Activated CD4-positive, alpha-beta memory T cell treated with anti-CD3 and anti-CD28 coated beads for 36 hours (primary cell): ENCODE measurements at regions not wholly inside any gene's neighbourhood (a gene's known extent, or its start where the extent isn't known, plus 50 kb on each side); places are given as distances from the start of the nearest gene placed in this dataset.

Experiments
- CTCF ChIA-PET: fragments of 350-600 bp; sonication (Branson Sonifier 250); formaldehyde crosslinking; loops from one replicate; lab custom pipeline; 2021; ENCODE audit warnings: antibody characterized with exemption, inconsistent platforms; lab: Charles Lee
- POLR2A ChIA-PET: fragments of 350-600 bp; sonication (Branson Sonifier 250); formaldehyde crosslinking; loops from one replicate; lab custom pipeline; 2021; ENCODE audit warnings: antibody characterized with exemption; lab: Charles Lee
- DNase-seq: peaks from one replicate; pipeline ENCODE4 v3.0.0-alpha.2; 2020
- H3K27ac Mint-ChIP-seq: one replicate; pipeline ENCODE4 v1.8.0; 2021; ENCODE audit warnings: mixed read lengths
- H3K27me3 Mint-ChIP-seq: one replicate; pipeline ENCODE4 v1.8.0; 2021; ENCODE audit warnings: mixed read lengths
- H3K36me3 Mint-ChIP-seq: one replicate; pipeline ENCODE4 v1.8.0; 2021; ENCODE audit warnings: mixed read lengths
- H3K4me1 Mint-ChIP-seq: one replicate; pipeline ENCODE4 v1.8.0; 2021; ENCODE audit warnings: low read depth, mixed read lengths
- H3K4me3 Mint-ChIP-seq: one replicate; pipeline ENCODE4 v1.8.0; 2021; ENCODE audit warnings: mild to moderate bottlenecking, mixed read lengths
- H3K9me3 Mint-ChIP-seq: one replicate; pipeline ENCODE4 v1.8.0; 2021; ENCODE audit warnings: mixed read lengths
- intact Hi-C: fragments of 100-400 bp; cut with micrococcal nuclease; formaldehyde crosslinking; loops from one replicate; pipeline ENCODE4 v1.15.1; 2023

DNA sequence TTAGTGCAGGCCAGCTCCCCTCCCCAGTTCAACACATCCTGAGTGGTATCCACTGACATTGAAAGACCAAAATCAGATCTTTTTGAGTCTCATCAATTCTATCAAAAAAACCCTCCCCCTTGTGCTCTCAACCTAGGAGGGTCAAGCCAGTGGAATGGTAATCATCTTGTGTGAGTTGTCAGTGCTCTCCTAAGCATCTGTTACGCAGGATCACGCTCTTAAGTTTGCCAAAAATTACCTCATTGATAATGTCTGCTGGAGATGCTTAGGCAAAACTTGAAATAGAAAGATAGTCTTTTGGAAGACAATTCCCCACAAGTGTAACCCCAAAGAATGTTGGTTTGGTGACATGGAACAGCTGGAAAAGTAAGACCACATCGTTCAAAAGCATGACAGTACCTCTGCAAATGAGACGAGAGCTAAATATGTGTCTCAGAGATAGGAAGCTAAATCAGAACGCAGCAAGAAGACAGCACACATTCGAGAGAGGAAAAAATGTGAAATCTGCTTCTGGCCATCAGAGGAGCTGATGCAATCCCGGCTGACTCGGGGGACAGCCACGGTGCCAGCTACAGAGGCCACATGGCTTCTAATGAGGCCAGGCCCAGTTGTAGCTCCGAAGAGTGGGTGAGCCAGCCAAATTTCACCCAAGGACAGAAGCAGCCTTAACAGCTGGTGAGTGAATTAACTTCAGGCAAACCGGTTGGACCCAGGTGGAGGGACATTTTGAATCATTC, 753.9 kb downstream of the RNF144A start:
- Mint-ChIP-seq H3K4me1 (peaks cover 40% of the 10 kb centered on the region), H3K36me3 (peaks cover 2% of the 10 kb centered on the region), H3K27me3 (no peaks in the 10 kb centered on the region), H3K9me3 (no peaks in the 10 kb centered on the region), H3K4me3 (peak overlapping the region; percentile 42), H3K27ac (peak overlapping the region; percentile 88)
- POLR2A ChIA-PET, result interaction anchor here (0.8 to 2.2 kb wide), 6 partner anchors 23 to 242 kb away, joined by 3 to 6 read pairs (median 3); no protein-coding TSS in a partner anchor
- no peak for DNase-seq
- intact Hi-C loops, result loop anchor here (5.0 kb wide), 3 partner anchors 56 to 1011 kb away; partner anchors contain the start of gene ID2
- CTCF ChIA-PET, result interaction anchor here (0.6 to 3.2 kb wide), 38 partner anchors 9 to 1007 kb away, joined by 3 to 50 read pairs (median 3); no protein-coding TSS in a partner anchor

DNA sequence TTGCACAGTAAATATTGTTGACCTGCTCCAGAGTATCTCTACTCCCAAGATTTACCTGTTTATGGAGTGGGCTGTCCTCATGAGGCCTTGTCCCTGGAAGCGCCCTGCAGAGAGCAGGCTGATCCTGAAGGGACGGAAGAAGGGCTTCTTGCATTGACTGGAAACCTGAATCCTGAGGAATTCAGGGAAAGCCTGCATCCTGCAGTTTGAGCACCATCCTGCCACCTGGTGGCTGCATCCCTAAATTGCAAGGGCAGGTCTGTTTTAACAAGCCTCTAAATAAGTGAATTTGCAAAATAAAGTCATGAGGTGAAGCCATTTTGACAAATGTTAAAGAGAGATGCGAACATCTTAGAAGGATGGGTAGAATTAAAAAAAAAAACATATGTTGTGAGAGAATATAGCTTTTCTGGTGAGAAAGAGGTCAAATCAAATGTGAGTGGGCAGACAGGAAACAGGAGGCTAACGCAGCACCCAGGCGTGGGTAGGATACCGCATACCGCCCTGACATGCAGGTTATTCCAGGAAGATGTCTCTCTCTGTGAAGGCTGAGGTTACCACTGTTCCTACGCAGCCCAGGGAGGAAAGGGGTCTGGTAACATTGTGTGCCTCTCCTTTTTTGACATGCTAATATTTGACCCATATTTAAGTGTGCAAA, 754.9 kb downstream of the RNF144A start:
- Mint-ChIP-seq H3K27ac (peak overlapping the region; percentile 88), H3K4me3 (peak overlapping the region; percentile 45), H3K9me3 (no peaks in the 10 kb centered on the region), H3K36me3 (peaks cover 2% of the 10 kb centered on the region), H3K4me1 (peaks cover 43% of the 10 kb centered on the region), H3K27me3 (no peaks in the 10 kb centered on the region)
- ChIA-PET CTCF (interaction anchor here (0.6 to 3.2 kb wide), 40 partner anchors 8 to 1018 kb away, joined by 3 to 50 read pairs (median 3); no protein-coding TSS in a partner anchor), POLR2A (interaction anchor here (0.6 to 2.2 kb wide), 6 partner anchors 22 to 244 kb away, joined by 3 to 6 read pairs (median 3); no protein-coding TSS in a partner anchor)
- peak; percentile 78 for DNase-seq
- intact Hi-C loops, result loop anchor here (1.0 to 5.0 kb wide), 6 partner anchors 55 to 1010 kb away; partner anchors contain the start of gene ID2

DNA sequence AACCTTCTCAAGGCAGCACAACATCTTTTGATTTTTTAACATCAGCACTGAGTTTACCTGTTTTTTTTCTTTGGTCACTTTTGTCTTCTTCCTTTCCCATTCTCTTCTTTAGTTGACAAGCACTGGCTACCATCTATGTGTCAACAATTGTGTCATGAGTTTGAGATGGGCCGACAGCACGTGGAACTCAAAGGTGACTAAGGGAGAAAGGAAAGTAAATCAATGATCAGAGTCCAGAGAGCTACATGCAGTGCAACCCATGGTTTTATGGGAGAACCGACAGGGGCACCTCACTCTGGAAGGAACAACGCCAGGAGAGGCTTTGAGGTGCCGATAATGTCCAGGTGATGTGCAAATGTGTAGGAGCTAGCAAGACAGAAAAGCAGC, 755.5 kb downstream of the RNF144A start:
- H3K27me3 Mint-ChIP-seq, result no peaks in the 10 kb centered on the region
- POLR2A ChIA-PET, result interaction anchor here (0.6 to 2.2 kb wide), 3 partner anchors 37 to 244 kb away, joined by 3 to 6 read pairs (median 4); no protein-coding TSS in a partner anchor
- peak; percentile 41 for DNase-seq
- peak overlapping the region; percentile 88 for H3K27ac Mint-ChIP-seq
- peaks cover 2% of the 10 kb centered on the region for H3K36me3 Mint-ChIP-seq
- H3K9me3 Mint-ChIP-seq, result no peaks in the 10 kb centered on the region
- peaks cover 43% of the 10 kb centered on the region for H3K4me1 Mint-ChIP-seq
- intact Hi-C loops, result loop anchor here (1.0 to 5.0 kb wide), 6 partner anchors 55 to 1010 kb away; partner anchors contain the start of gene ID2
- no peak overlapping the region for H3K4me3 Mint-ChIP-seq
- CTCF ChIA-PET, result interaction anchor here (0.6 to 3.2 kb wide), 19 partner anchors 12 to 1017 kb away, joined by 3 to 50 read pairs (median 5); no protein-coding TSS in a partner anchor

DNA sequence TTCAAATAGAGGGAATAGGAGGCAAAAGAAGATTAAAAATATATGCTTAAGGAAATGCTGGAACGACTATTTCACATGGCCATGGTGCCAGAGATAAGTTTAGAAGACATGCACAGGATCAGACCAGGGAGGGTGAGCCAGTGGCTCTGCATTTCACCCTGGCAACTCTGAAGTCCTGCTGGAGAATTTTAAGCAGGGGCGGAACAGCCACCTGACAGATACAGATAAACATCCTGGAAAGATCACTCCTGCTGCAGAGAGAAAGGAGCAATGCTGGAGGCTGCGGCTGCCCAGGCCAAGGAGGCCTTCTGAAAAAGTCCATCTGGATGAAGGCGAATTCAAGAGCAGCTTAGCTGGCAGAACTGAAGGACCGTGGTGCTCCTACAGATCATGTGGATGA, 755.9 kb downstream of the RNF144A start:
- H3K27me3 Mint-ChIP-seq, result no peaks in the 10 kb centered on the region
- H3K4me1 Mint-ChIP-seq, result peaks cover 43% of the 10 kb centered on the region

DNA sequence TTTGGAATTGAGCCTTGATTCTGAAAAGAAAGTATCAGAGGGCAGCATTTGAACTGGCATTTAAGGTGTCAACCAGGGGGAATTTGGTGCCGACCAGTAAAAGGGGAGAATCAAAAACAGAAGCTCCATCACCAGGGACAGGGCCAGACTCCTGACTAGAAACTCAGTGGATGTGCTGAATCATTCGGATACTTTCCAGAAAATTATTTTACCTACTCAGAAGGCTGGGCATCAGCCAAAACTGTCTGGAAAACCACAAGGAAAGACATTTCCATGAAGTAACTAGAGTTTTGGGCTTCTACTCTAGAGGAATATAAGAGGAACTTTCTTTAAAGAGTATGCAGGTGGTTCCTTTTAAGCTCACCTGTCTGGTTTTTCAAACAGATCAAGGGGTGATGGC, 756.6 kb downstream of the RNF144A start:
- peaks cover 2% of the 10 kb centered on the region for H3K36me3 Mint-ChIP-seq
- no peak for DNase-seq
- H3K4me3 Mint-ChIP-seq, result no peak overlapping the region
- H3K27me3 Mint-ChIP-seq, result no peaks in the 10 kb centered on the region
- no peaks in the 10 kb centered on the region for H3K9me3 Mint-ChIP-seq
- intact Hi-C loops, result loop anchor here (2.0 to 5.0 kb wide), 4 partner anchors 53 to 1008 kb away; partner anchors contain the start of gene ID2
- POLR2A ChIA-PET, result no interaction called here
- H3K27ac Mint-ChIP-seq, result no peak overlapping the region
- CTCF ChIA-PET, result interaction anchor here (1.5 kb wide), 2 partner anchors 17 to 247 kb away, joined by 4 to 7 read pairs; no protein-coding TSS in a partner anchor
- peaks cover 39% of the 10 kb centered on the region for H3K4me1 Mint-ChIP-seq

More for the DNA sequence above, 755.9 kb downstream of the RNF144A start:
- intact Hi-C loops, result loop anchor here (2.0 to 5.0 kb wide), 4 partner anchors 54 to 1009 kb away; partner anchors contain the start of gene ID2
- CTCF ChIA-PET, result interaction anchor here (0.6 to 3.2 kb wide), 6 partner anchors 14 to 259 kb away, joined by 3 to 50 read pairs (median 9); no protein-coding TSS in a partner anchor
- peak overlapping the region; percentile 88 for H3K27ac Mint-ChIP-seq
- peaks cover 2% of the 10 kb centered on the region for H3K36me3 Mint-ChIP-seq
- no peak overlapping the region for H3K4me3 Mint-ChIP-seq
- DNase-seq, result no peak
- POLR2A ChIA-PET, result no interaction called here
- no peaks in the 10 kb centered on the region for H3K9me3 Mint-ChIP-seq

DNA sequence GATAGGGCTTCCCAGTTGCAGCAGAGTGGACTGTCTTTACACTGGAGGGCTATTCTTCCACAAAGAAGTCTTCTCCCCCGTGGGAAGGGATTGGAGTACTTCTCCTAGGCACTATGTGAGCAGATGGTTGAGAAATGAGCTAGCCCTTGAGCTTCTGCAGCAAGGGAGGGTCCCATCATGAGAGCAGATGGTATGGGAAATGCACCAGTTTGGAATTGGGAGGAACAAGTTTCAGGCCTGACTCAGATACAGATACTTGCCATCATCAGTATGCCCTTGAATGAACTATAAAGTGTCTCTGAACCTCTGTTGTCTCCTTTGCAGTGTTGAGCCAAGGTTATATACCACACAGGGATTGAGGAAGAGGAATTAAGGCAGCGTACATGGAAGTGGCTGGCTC, 757.4 kb downstream of the RNF144A start:
- POLR2A ChIA-PET, result no interaction called here
- no peaks in the 10 kb centered on the region for H3K9me3 Mint-ChIP-seq
- peaks cover 44% of the 10 kb centered on the region for H3K4me1 Mint-ChIP-seq
- CTCF ChIA-PET, result interaction anchor here (0.8 to 1.5 kb wide), 3 partner anchors 10 to 248 kb away, joined by 3 to 7 read pairs (median 4); no protein-coding TSS in a partner anchor
- DNase-seq, result no peak
- no peak overlapping the region for H3K27ac Mint-ChIP-seq
- H3K27me3 Mint-ChIP-seq, result no peaks in the 10 kb centered on the region
- intact Hi-C loops, result loop anchor here (5.0 kb wide), 3 partner anchors 53 to 1008 kb away; partner anchors contain the start of gene ID2
- peaks cover 2% of the 10 kb centered on the region for H3K36me3 Mint-ChIP-seq
- H3K4me3 Mint-ChIP-seq, result no peak overlapping the region

DNA sequence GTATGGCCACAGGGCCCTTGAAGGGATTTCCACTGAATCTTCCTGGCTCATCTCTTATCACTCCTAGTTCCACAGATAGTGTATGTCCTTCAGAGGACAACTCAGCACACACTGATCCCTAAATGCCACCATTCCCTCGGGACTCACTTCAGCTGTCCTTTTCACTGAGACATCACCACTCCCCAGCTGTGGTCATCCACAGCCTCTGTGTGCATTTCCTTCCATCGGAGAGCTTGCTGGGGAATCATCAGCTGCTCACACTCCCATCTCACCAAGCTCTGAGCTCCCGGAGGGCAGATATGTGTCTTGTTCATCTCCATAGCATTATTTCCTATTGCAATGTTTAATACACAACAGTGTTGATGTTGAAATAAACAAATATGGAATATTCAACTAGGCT, 759.5 kb downstream of the RNF144A start:
- Mint-ChIP-seq H3K36me3 (peaks cover 2% of the 10 kb centered on the region), H3K9me3 (no peaks in the 10 kb centered on the region), H3K4me1 (peaks cover 27% of the 10 kb centered on the region), H3K27me3 (no peaks in the 10 kb centered on the region), H3K4me3 (no peak overlapping the region), H3K27ac (no peak overlapping the region)
- ChIA-PET POLR2A (no interaction called here), CTCF (no interaction called here)
- intact Hi-C loops, result no loop called here
- no peak for DNase-seq

DNA sequence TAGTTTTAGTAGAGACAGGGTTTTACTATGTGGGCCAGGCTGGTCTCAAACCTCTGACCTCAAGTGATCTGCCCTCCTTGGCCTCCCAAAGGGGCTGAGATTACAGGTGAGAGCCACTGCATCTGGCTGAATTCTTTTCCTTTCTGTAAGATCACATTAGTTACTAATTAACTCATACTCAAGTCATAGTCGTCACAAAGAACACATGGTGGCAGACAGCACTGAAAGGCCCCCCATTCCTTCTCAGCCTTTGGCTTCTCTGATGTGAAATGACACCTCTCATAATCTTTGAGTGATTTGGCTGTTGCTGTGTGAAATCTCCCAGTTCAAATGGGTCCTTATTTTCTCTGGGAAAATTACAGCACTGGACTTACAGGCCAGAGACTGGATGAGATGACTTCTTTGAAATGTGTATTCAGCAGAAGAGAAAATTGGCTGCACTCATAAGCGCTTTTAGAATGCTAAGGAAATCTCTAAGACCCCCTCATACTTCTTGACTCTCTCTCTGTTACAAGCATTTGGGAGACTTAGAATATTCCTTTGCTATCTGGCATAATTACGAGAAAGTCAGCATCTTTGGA, 764.8 kb downstream of the RNF144A start:
- H3K27ac Mint-ChIP-seq, result no peak overlapping the region
- peaks cover 5% of the 10 kb centered on the region for H3K4me1 Mint-ChIP-seq
- no peaks in the 10 kb centered on the region for H3K9me3 Mint-ChIP-seq

DNA sequence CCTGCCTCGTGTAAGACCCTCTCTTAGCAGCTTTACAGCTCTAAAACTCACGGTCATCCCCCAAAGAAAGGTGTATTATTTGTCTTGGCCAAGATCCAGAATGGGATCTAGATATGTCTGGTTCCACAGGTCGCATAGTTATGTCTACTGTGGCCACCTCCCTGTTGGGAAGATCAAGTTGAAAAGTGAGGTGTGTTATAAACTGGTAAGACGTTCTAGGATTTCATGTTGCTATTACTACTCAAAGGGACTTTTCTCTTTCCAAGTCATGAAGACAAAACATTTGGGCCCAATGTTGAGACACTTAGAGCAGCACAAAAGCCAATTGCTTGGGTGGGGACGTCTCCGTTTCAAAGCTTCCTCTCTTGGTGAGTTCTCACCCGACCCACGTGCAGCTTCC, 766.0 kb downstream of the RNF144A start:
- DNase-seq, result no peak
- Mint-ChIP-seq H3K4me3 (no peak overlapping the region), H3K4me1 (peaks cover 5% of the 10 kb centered on the region), H3K36me3 (no peaks in the 10 kb centered on the region), H3K9me3 (no peaks in the 10 kb centered on the region), H3K27ac (no peak overlapping the region), H3K27me3 (no peaks in the 10 kb centered on the region)
- intact Hi-C loops, result no loop called here
- ChIA-PET POLR2A (no interaction called here), CTCF (no interaction called here)

More for the DNA sequence above, 764.8 kb downstream of the RNF144A start:
- no peak overlapping the region for H3K4me3 Mint-ChIP-seq
- no peaks in the 10 kb centered on the region for H3K36me3 Mint-ChIP-seq
- DNase-seq, result no peak
- intact Hi-C loops, result no loop called here
- H3K27me3 Mint-ChIP-seq, result no peaks in the 10 kb centered on the region
- ChIA-PET POLR2A (no interaction called here), CTCF (interaction anchor here (0.8 kb wide), 1 partner anchor 863 kb away, joined by 3 read pairs; no protein-coding TSS in a partner anchor)

DNA sequence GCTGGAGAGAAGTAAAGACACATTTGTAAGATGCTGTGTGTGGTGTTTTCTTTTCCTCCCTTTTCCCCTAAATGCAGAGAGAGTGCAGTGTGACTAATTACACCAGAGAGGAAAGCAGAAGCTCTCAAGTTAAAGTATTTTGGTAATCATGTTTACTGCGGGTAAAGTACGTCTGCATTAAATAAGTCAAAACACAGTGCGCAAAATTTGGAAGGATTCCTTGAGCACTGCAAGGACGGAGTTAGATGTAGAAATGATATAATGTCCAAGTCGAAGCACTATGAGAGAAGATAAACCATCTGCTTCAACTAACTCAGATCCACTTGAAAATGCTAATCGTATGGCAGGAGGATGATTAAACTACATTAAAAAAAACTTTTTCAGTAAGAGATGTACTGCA, 766.5 kb downstream of the RNF144A start:
- Mint-ChIP-seq H3K4me1 (peaks cover 5% of the 10 kb centered on the region), H3K9me3 (no peaks in the 10 kb centered on the region), H3K27me3 (no peaks in the 10 kb centered on the region), H3K4me3 (no peak overlapping the region), H3K27ac (no peak overlapping the region), H3K36me3 (no peaks in the 10 kb centered on the region)
- ChIA-PET POLR2A (no interaction called here), CTCF (no interaction called here)
- intact Hi-C loops, result no loop called here
- DNase-seq, result no peak

DNA sequence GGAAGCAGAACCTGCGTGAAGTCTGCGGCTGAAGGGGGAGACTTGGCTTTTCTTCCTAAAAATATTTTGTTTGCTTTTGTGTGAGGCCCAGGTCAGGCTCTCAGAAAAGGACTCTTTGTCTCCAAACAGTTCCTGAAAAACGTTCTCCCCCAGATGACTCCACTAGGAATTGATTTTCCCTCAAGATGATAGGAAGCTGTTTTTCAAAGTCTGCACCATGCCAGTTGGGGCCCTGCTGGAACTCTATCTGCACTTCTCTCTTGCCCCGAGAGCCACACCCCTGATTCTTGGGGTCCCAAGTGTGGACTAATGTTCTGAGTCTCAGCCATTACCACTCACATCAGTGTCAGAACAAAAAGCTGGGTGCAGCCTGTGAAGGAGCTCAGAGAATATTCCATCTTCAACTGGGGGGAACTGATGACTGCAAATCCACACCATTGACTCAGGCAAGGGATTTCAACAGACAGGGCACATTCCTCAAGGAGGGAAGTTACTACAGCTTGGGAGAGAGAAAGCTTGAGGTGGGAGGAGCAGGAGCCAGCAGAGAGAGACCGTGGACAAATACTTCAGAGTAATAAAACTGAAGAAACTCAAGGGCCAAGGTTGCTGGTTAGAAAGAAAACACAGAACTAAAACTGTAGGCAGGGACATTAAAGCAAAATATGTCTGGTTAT, 768.3 kb downstream of the RNF144A start:
- POLR2A ChIA-PET, result no interaction called here
- Mint-ChIP-seq H3K9me3 (no peaks in the 10 kb centered on the region), H3K27me3 (no peaks in the 10 kb centered on the region), H3K27ac (no peak overlapping the region), H3K4me3 (no peak overlapping the region), H3K4me1 (no peaks in the 10 kb centered on the region), H3K36me3 (no peaks in the 10 kb centered on the region)
- CTCF ChIA-PET, result interaction anchor here (3.5 kb wide), 1 partner anchor 13 kb away, joined by 13 read pairs; no protein-coding TSS in a partner anchor
- intact Hi-C loops, result no loop called here
- DNase-seq, result no peak
